Right ventricle myocardium inferior (tissue), 1 donor: ENCODE measurements at regions not wholly inside any gene's neighbourhood (a gene's known extent, or its start where the extent isn't known, plus 50 kb on each side); places are given as distances from the start of the nearest gene placed in this dataset.

Experiments used
- ATAC-seq: fragments of 200-7000 bp; cut with Tn5 transposase; one replicate; pipeline ENCODE4 v1.9.1; 2020; ENCODE audit warnings: mild to moderate bottlenecking, moderate library complexity
- DNase-seq: peaks from one replicate; pipeline ENCODE4 v3.0.0; 2021; ENCODE audit errors: missing footprints
- intact Hi-C: fragments of 100-400 bp; cut with DNase I; formaldehyde crosslinking; loops from one replicate; pipeline ENCODE4 v1.11.0; 2022
- donor health status: DM: no; HTN: yes; CAD: no; lungs with severe emphysema.

GRCh38 chr15:56783857-56784661 lies 50.8 kb upstream of the ZNF280D start:
- intact Hi-C loops = no loop called here
- ATAC-seq (no peak), DNase-seq (no peak)

- ATAC-seq (no peak), DNase-seq (no peak)
- intact Hi-C loops = no loop called here
Measured at GRCh38 chr15:56783156-56783856, 50.0 kb upstream of the ZNF280D start.
